Stimulated activated CD4-positive, alpha-beta T cell treated with anti-CD3 and anti-CD28 coated beads, Interleukin-15, amount 100 ng/mL, for 24 hours (primary cell): ENCODE measurements at regions not wholly inside any gene's neighbourhood (a gene's known extent, or its start where the extent isn't known, plus 50 kb on each side); places are given as distances from the start of the nearest gene placed in this dataset.
"Not testable (repeated sequence)": the region's sequence is repeated elsewhere in the genome, so short reads cannot be mapped to it uniquely, and the experiment has no call there.

Source experiments
- DNase-seq: peaks from one replicate; pipeline ENCODE4 v3.0.0-alpha.2; 2020

- no peak for DNase-seq
Measured at GRCh38 chr6:169000022-169000421, 253.6 kb downstream of the THBS2 start.

- DNase-seq, result no peak
Measured at GRCh38 chr6:168999392-168999791, 254.3 kb downstream of the THBS2 start.

- no peak for DNase-seq
Measured at GRCh38 chr6:168996356-168996625, 257.4 kb downstream of the THBS2 start.

GRCh38 chr6:168995526-168996355 is 257.9 kb downstream of the THBS2 start:
- no peak for DNase-seq

GRCh38 chr6:168994956-168995355 is 258.7 kb downstream of the THBS2 start:
- DNase-seq, result no peak

- DNase-seq, result no peak
Measured at GRCh38 chr6:168992446-168993144, 261.1 kb downstream of the THBS2 start.

- DNase-seq, result not testable (repeated sequence)
Measured at GRCh38 chr6:168991695-168992094, 262.0 kb downstream of the THBS2 start.

- DNase-seq, result no peak
Measured at GRCh38 chr6:168990019-168990751, 263.5 kb downstream of the THBS2 start.

GRCh38 chr6:168989421-168989820 is 264.2 kb downstream of the THBS2 start:
- no peak for DNase-seq

- DNase-seq, result no peak
Measured at GRCh38 chr6:168988801-168989200, 264.8 kb downstream of the THBS2 start.

GRCh38 chr6:168988280-168988679 is 265.4 kb downstream of the THBS2 start:
- DNase-seq, result no peak

GRCh38 chr6:168985705-168986104 is 267.9 kb downstream of the THBS2 start:
- DNase-seq, result no peak

- DNase-seq, result no peak
Measured at GRCh38 chr6:168983925-168984324, 269.7 kb downstream of the THBS2 start.

GRCh38 chr6:168981187-168981586 is 272.5 kb downstream of the THBS2 start:
- no peak for DNase-seq

GRCh38 chr6:168979254-168979653 is 274.4 kb downstream of the THBS2 start:
- no peak for DNase-seq

- DNase-seq, result no peak
Measured at GRCh38 chr6:168972128-168972527, 281.5 kb downstream of the THBS2 start.

- no peak for DNase-seq
Measured at GRCh38 chr6:168971549-168971948, 282.1 kb downstream of the THBS2 start.

- DNase-seq, result no peak
Measured at GRCh38 chr6:168968801-168969200, 284.8 kb downstream of the THBS2 start.

GRCh38 chr6:168968228-168968627 is 285.4 kb downstream of the THBS2 start:
- DNase-seq, result no peak

- DNase-seq, result no peak
Measured at GRCh38 chr6:168967281-168967925, 286.2 kb downstream of the THBS2 start.

- DNase-seq, result no peak
Measured at GRCh38 chr6:168964138-168964835, 289.4 kb downstream of the THBS2 start.

GRCh38 chr6:168962886-168963285 is 290.8 kb downstream of the THBS2 start:
- no peak for DNase-seq

GRCh38 chr6:168961264-168961656 is 292.4 kb downstream of the THBS2 start:
- no peak for DNase-seq
